Renal cortex interstitium (tissue), 11 donors: ENCODE measurements at regions not wholly inside any gene's neighbourhood (a gene's known extent, or its start where the extent isn't known, plus 50 kb on each side); places are given as distances from the start of the nearest gene placed in this dataset.

Experiments
- DNase-seq, 11 donors: peaks; one replicate each; pipeline ENCODE4 v3.0.0-alpha.2; 2013; ENCODE audit warnings: low read depth in 9 of 11, low spot score in 4 of 11; ENCODE audit errors: extremely low read depth in 1 of 11

- no peak for DNase-seq
Measured at GRCh38 chr16:13756411-13757140, 163.4 kb upstream of the ERCC4 start.

- no peak for DNase-seq
Measured at GRCh38 chr16:13766334-13766733, 153.6 kb upstream of the ERCC4 start.

GRCh38 chr16:13767215-13767614 is 152.7 kb upstream of the ERCC4 start:
- DNase-seq, result peak in 7 of 11 donors; percentile 13 to 40 (median 20)

GRCh38 chr16:13768471-13768870 is 151.5 kb upstream of the ERCC4 start:
- DNase-seq, result no peak

GRCh38 chr16:13770436-13770835 is 149.5 kb upstream of the ERCC4 start:
- no peak for DNase-seq

- no peak for DNase-seq
Measured at GRCh38 chr16:13772782-13773181, 147.2 kb upstream of the ERCC4 start.

GRCh38 chr16:13779676-13780075 is 140.3 kb upstream of the ERCC4 start:
- no peak for DNase-seq

- DNase-seq, result peak in 1 of 11 donors; percentile 36
Measured at GRCh38 chr16:13780406-13781168, 139.4 kb upstream of the ERCC4 start.

- DNase-seq, result no peak
Measured at GRCh38 chr16:13781169-13781564, 138.8 kb upstream of the ERCC4 start.

- DNase-seq, result no peak
Measured at GRCh38 chr16:13781575-13782338, 138.2 kb upstream of the ERCC4 start.

GRCh38 chr16:13791095-13791494 is 128.9 kb upstream of the ERCC4 start:
- DNase-seq, result no peak

- DNase-seq, result no peak
Measured at GRCh38 chr16:13793841-13794409, 126.0 kb upstream of the ERCC4 start.

GRCh38 chr16:13795131-13795530 is 124.8 kb upstream of the ERCC4 start:
- DNase-seq, result no peak

GRCh38 chr16:13797718-13798117 is 122.2 kb upstream of the ERCC4 start:
- no peak for DNase-seq

GRCh38 chr16:13798211-13798610 is 121.7 kb upstream of the ERCC4 start:
- no peak for DNase-seq

GRCh38 chr16:13803974-13804373 is 116.0 kb upstream of the ERCC4 start:
- DNase-seq, result no peak

GRCh38 chr16:13805951-13806350 is 114.0 kb upstream of the ERCC4 start:
- DNase-seq, result no peak

GRCh38 chr16:13806671-13807070 is 113.3 kb upstream of the ERCC4 start:
- peak in 4 of 11 donors; percentile 16 to 31 (median 26) for DNase-seq

- no peak for DNase-seq
Measured at GRCh38 chr16:13808102-13808501, 111.9 kb upstream of the ERCC4 start.

- no peak for DNase-seq
Measured at GRCh38 chr16:13809765-13810164, 110.2 kb upstream of the ERCC4 start.
